NCI-H1930 (cell line): ENCODE measurements at regions not wholly inside any gene's neighbourhood (a gene's known extent, or its start where the extent isn't known, plus 50 kb on each side); places are given as distances from the start of the nearest gene placed in this dataset.
"Not testable (repeated sequence)": the region's sequence is repeated elsewhere in the genome, so short reads cannot be mapped to it uniquely, and the experiment has no call there.

Experiments used
- DNase-seq, 2 experiments: peaks; one replicate each; lab custom pipeline; 2025; lab: John Stamatoyannopoulos, UW

GRCh38 chr5:36481454-36482120 is 124.8 kb upstream of the SLC1A3 start:
- DNase-seq: no peak

GRCh38 chr5:36482812-36483211 is 123.6 kb upstream of the SLC1A3 start:
- no peak for DNase-seq

- DNase-seq: no peak
These were observed 116.9 kb upstream of the SLC1A3 start for GRCh38 chr5:36489505-36489904.

GRCh38 chr5:36491856-36492255 is 114.5 kb upstream of the SLC1A3 start:
- no peak for DNase-seq

GRCh38 chr5:36492984-36493654 is 113.3 kb upstream of the SLC1A3 start:
- no peak for DNase-seq

- DNase-seq: no peak
These were observed 112.4 kb upstream of the SLC1A3 start for GRCh38 chr5:36494028-36494427.

- no peak for DNase-seq
These were observed 111.4 kb upstream of the SLC1A3 start for GRCh38 chr5:36494841-36495601.

GRCh38 chr5:36495611-36496010 is 110.8 kb upstream of the SLC1A3 start:
- DNase-seq: no peak

- no peak for DNase-seq
These were observed 109.9 kb upstream of the SLC1A3 start for GRCh38 chr5:36496471-36496870.

GRCh38 chr5:36502608-36503007 is 103.8 kb upstream of the SLC1A3 start:
- DNase-seq: no peak

GRCh38 chr5:36505021-36505420 is 101.4 kb upstream of the SLC1A3 start:
- DNase-seq: no peak

- DNase-seq: peak; percentile 67 to 74
These were observed 99.0 kb upstream of the SLC1A3 start for GRCh38 chr5:36507332-36507952.

- DNase-seq: not testable (repeated sequence)
These were observed 98.1 kb upstream of the SLC1A3 start for GRCh38 chr5:36508331-36508730.

- not testable (repeated sequence) for DNase-seq
These were observed 92.8 kb upstream of the SLC1A3 start for GRCh38 chr5:36513647-36514046.

- no peak for DNase-seq
These were observed 86.5 kb upstream of the SLC1A3 start for GRCh38 chr5:36519881-36520280.

GRCh38 chr5:36521219-36521618 is 85.2 kb upstream of the SLC1A3 start:
- no peak for DNase-seq

GRCh38 chr5:36521838-36522745 is 84.3 kb upstream of the SLC1A3 start:
- DNase-seq: no peak

- DNase-seq: no peak
These were observed 83.7 kb upstream of the SLC1A3 start for GRCh38 chr5:36522746-36523065.

- DNase-seq: no peak
These were observed 83.0 kb upstream of the SLC1A3 start for GRCh38 chr5:36523450-36523849.

GRCh38 chr5:36523926-36524325 is 82.5 kb upstream of the SLC1A3 start:
- DNase-seq: no peak

- no peak for DNase-seq
These were observed 79.9 kb upstream of the SLC1A3 start for GRCh38 chr5:36526537-36526936.

GRCh38 chr5:36528588-36528987 is 77.8 kb upstream of the SLC1A3 start:
- no peak for DNase-seq
